GM23338 (cell line): ENCODE measurements at regions not wholly inside any gene's neighbourhood (a gene's known extent, or its start where the extent isn't known, plus 50 kb on each side); places are given as distances from the start of the nearest gene placed in this dataset.

Experiments
- ATAC-seq: fragments of 200-7000 bp; cut with Tn5 transposase; 3 replicates; pipeline ENCODE4 v1.9.1; 2020
- DNase-seq: peaks from one replicate; pipeline ENCODE4 v3.0.0-alpha.2; 2015; ENCODE audit warnings: low spot score
- H2AFZ ChIP-seq: fragments of 200-600 bp; sonication (generic); 2 replicates; pipeline ENCODE4 v1.8.0; 2016; ENCODE audit warnings: antibody characterized with exemption, mild to moderate bottlenecking, moderate library complexity
- H3F3A ChIP-seq: fragments of 200-600 bp; sonication (generic); replicated peaks from 2 replicates; pipeline ENCODE4 v1.8.0; 2017; ENCODE audit warnings: antibody characterized with exemption, mixed run types, low read depth
- H3K27ac ChIP-seq: fragments of 200-600 bp; sonication (generic); 2 replicates; pipeline ENCODE4 v1.6.1; 2016; ENCODE audit warnings: low read depth
- H3K27me3 ChIP-seq: fragments of 200-600 bp; sonication (generic); 2 replicates; pipeline ENCODE4 v1.8.0; 2016; ENCODE audit warnings: mild to moderate bottlenecking, mixed run types, moderate library complexity; ENCODE audit not compliant: insufficient read depth
- H3K36me3 ChIP-seq: fragments of 200-600 bp; sonication (generic); 2 replicates; pipeline ENCODE4 v1.8.0; 2016; ENCODE audit warnings: mild to moderate bottlenecking; ENCODE audit not compliant: insufficient read depth
- H3K4me1 ChIP-seq: fragments of 200-600 bp; sonication (generic); 2 replicates; pipeline ENCODE4 v1.8.0; 2016; ENCODE audit warnings: mild to moderate bottlenecking, moderate library complexity; ENCODE audit not compliant: insufficient read depth
- H3K4me2 ChIP-seq: fragments of 200-600 bp; sonication (generic); 2 replicates; pipeline ENCODE4 v1.7.1; 2017; ENCODE audit warnings: mixed run types
- H3K4me3 ChIP-seq: fragments of 200-600 bp; sonication (generic); 2 replicates; pipeline ENCODE4 v1.6.1; 2016; ENCODE audit warnings: mixed run types
- H3K79me2 ChIP-seq: fragments of 200-600 bp; sonication (generic); replicated peaks from 2 replicates; pipeline ENCODE4 v1.8.0; 2017; ENCODE audit warnings: mild to moderate bottlenecking; ENCODE audit not compliant: insufficient read depth
- H3K9me2 ChIP-seq: fragments of 200-600 bp; sonication (generic); 2 replicates; pipeline ENCODE4 v1.8.0; 2017; ENCODE audit not compliant: insufficient read depth
- H4K20me1 ChIP-seq: fragments of 200-600 bp; sonication (generic); replicated peaks from 2 replicates; pipeline ENCODE4 v1.8.0; 2017; ENCODE audit warnings: mild to moderate bottlenecking; ENCODE audit not compliant: insufficient read depth
- H3K27ac Mint-ChIP-seq: 2 replicates; pipeline ENCODE4 v1.8.0; 2020; ENCODE audit warnings: inconsistent platforms, mild to moderate bottlenecking, moderate library complexity, mixed read lengths
- H3K27me3 Mint-ChIP-seq: 3 replicates; pipeline ENCODE4 v1.8.0; 2022; ENCODE audit warnings: low read depth, mild to moderate bottlenecking, moderate library complexity, mixed read lengths, inconsistent platforms; ENCODE audit not compliant: insufficient read depth, poor library complexity
- H3K36me3 Mint-ChIP-seq: 3 replicates; pipeline ENCODE4 v1.8.0; 2021; ENCODE audit warnings: low read depth, mild to moderate bottlenecking, inconsistent platforms, moderate library complexity, mixed read lengths
- H3K4me1 Mint-ChIP-seq: 3 replicates; pipeline ENCODE4 v1.8.0; 2020; ENCODE audit warnings: mild to moderate bottlenecking, inconsistent platforms, mixed read lengths
- H3K4me3 Mint-ChIP-seq: 3 replicates; pipeline ENCODE4 v1.8.0; 2021; ENCODE audit warnings: moderate library complexity, mild to moderate bottlenecking, inconsistent platforms, mixed read lengths
- H3K9me3 Mint-ChIP-seq: 3 replicates; pipeline ENCODE4 v1.8.0; 2020; ENCODE audit warnings: moderate library complexity, mild to moderate bottlenecking, inconsistent platforms, mixed read lengths
- CREB1 ChIP-seq: fragments of 250-450 bp; sonication (Bioruptor Pico); IDR thresholded peaks from 2 replicates; pipeline ENCODE4 v1.5.0; 2020; ENCODE audit warnings: low read depth, mild to moderate bottlenecking, moderate library complexity
- ETS1 ChIP-seq: IDR thresholded peaks from 2 replicates; pipeline ENCODE4 v1.6.1; 2016; ENCODE audit warnings: antibody characterized with exemption
- EZH2phosphoT487 ChIP-seq: fragments of 200-600 bp; sonication (generic); IDR thresholded peaks from one replicate; pipeline ENCODE4 v1.8.1; 2018; ENCODE audit warnings: antibody characterized with exemption; ENCODE audit not compliant: unreplicated experiment
- JUNB ChIP-seq: IDR thresholded peaks from one replicate; pipeline ENCODE4 v1.6.1; 2016; ENCODE audit warnings: antibody characterized with exemption; ENCODE audit not compliant: unreplicated experiment
- NANOG ChIP-seq: IDR thresholded peaks from 2 replicates; pipeline ENCODE4 v1.6.1; 2016; ENCODE audit warnings: antibody characterized with exemption, borderline replicate concordance
- POLR2AphosphoS5 ChIP-seq: IDR thresholded peaks from 2 replicates; pipeline ENCODE4 v1.6.1; 2016; ENCODE audit warnings: antibody characterized with exemption, low read depth
- REST ChIP-seq: IDR thresholded peaks from one replicate; pipeline ENCODE4 v1.6.1; 2018; ENCODE audit warnings: antibody characterized with exemption; ENCODE audit not compliant: unreplicated experiment
- STAT1 ChIP-seq: IDR thresholded peaks from one replicate; pipeline ENCODE4 v1.6.1; 2016; ENCODE audit warnings: antibody characterized with exemption; ENCODE audit not compliant: unreplicated experiment
- ZNF114 ChIP-seq: fragments of 250-450 bp; sonication (Bioruptor Pico); IDR thresholded peaks from 2 replicates; pipeline ENCODE4 v1.5.0; 2020; ENCODE audit warnings: mild to moderate bottlenecking, moderate library complexity
- ZNF331 ChIP-seq: fragments of 250-450 bp; sonication (Bioruptor Pico); IDR thresholded peaks from 2 replicates; pipeline ENCODE4 v1.5.0; 2020; ENCODE audit warnings: low read depth, mild to moderate bottlenecking, moderate library complexity
- TF ChIP-seq, protein P1 (sequence below), 2 experiments: fragments of 200-600 bp in 1 of 2; sonication (generic) in 1 of 2; conservative IDR thresholded peaks; 2 replicates each; pipeline versions ENCODE4 v1.5.1 to v1.6.1; 2016 to 2017; ENCODE audit warnings: antibody characterized with exemption in 2 of 2, low read depth in 2 of 2, mild to moderate bottlenecking in 2 of 2, moderate library complexity in 1 of 2
- TF ChIP-seq, protein P2 (sequence below): fragments of 250-450 bp; sonication (Bioruptor Pico); IDR thresholded peaks from 2 replicates; pipeline ENCODE4 v1.5.0; 2020; ENCODE audit warnings: mild to moderate bottlenecking, moderate library complexity

- ATAC-seq (no peak), DNase-seq (no peak)
- Mint-ChIP-seq H3K27me3 (no peaks in the 10 kb centered on the region), H3K4me1 (no peaks in the 10 kb centered on the region), H3K4me3 (no peak overlapping the region), H3K9me3 (peaks cover 13% of the 10 kb centered on the region), H3K36me3 (no peaks in the 10 kb centered on the region), H3K27ac (no peak overlapping the region)
- H3F3A ChIP-seq = no peaks in the 10 kb centered on the region
- H3K27ac ChIP-seq = no peak overlapping the region
- no peaks in the 10 kb centered on the region for H4K20me1 ChIP-seq
- no peaks in the 10 kb centered on the region for H3K79me2 ChIP-seq
- no peak overlapping the region for H3K4me2 ChIP-seq
- H3K36me3 ChIP-seq = 0 out of 2 replicates have a peak, but pooled peaks cover 5% of the 10 kb centered on the region
- TF ChIP-seq ETS1 (no peak), CREB1 (CRISPR knock-in tag) (no peak), POLR2AphosphoS5 (no peak), NANOG (no peak), STAT1 (no peak), JUNB (no peak), EZH2phosphoT487 (no peak), ZNF331 (CRISPR knock-in tag) (no peak), ZNF114 (no peak), REST (no peak)
- TF ChIP-seq, protein P1, sequence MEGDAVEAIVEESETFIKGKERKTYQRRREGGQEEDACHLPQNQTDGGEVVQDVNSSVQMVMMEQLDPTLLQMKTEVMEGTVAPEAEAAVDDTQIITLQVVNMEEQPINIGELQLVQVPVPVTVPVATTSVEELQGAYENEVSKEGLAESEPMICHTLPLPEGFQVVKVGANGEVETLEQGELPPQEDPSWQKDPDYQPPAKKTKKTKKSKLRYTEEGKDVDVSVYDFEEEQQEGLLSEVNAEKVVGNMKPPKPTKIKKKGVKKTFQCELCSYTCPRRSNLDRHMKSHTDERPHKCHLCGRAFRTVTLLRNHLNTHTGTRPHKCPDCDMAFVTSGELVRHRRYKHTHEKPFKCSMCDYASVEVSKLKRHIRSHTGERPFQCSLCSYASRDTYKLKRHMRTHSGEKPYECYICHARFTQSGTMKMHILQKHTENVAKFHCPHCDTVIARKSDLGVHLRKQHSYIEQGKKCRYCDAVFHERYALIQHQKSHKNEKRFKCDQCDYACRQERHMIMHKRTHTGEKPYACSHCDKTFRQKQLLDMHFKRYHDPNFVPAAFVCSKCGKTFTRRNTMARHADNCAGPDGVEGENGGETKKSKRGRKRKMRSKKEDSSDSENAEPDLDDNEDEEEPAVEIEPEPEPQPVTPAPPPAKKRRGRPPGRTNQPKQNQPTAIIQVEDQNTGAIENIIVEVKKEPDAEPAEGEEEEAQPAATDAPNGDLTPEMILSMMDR (conservative IDR thresholded peaks at IDR 0.05; ENCODE audit: low read depth in 2 of 2) = no peak
- TF ChIP-seq, protein P2, sequence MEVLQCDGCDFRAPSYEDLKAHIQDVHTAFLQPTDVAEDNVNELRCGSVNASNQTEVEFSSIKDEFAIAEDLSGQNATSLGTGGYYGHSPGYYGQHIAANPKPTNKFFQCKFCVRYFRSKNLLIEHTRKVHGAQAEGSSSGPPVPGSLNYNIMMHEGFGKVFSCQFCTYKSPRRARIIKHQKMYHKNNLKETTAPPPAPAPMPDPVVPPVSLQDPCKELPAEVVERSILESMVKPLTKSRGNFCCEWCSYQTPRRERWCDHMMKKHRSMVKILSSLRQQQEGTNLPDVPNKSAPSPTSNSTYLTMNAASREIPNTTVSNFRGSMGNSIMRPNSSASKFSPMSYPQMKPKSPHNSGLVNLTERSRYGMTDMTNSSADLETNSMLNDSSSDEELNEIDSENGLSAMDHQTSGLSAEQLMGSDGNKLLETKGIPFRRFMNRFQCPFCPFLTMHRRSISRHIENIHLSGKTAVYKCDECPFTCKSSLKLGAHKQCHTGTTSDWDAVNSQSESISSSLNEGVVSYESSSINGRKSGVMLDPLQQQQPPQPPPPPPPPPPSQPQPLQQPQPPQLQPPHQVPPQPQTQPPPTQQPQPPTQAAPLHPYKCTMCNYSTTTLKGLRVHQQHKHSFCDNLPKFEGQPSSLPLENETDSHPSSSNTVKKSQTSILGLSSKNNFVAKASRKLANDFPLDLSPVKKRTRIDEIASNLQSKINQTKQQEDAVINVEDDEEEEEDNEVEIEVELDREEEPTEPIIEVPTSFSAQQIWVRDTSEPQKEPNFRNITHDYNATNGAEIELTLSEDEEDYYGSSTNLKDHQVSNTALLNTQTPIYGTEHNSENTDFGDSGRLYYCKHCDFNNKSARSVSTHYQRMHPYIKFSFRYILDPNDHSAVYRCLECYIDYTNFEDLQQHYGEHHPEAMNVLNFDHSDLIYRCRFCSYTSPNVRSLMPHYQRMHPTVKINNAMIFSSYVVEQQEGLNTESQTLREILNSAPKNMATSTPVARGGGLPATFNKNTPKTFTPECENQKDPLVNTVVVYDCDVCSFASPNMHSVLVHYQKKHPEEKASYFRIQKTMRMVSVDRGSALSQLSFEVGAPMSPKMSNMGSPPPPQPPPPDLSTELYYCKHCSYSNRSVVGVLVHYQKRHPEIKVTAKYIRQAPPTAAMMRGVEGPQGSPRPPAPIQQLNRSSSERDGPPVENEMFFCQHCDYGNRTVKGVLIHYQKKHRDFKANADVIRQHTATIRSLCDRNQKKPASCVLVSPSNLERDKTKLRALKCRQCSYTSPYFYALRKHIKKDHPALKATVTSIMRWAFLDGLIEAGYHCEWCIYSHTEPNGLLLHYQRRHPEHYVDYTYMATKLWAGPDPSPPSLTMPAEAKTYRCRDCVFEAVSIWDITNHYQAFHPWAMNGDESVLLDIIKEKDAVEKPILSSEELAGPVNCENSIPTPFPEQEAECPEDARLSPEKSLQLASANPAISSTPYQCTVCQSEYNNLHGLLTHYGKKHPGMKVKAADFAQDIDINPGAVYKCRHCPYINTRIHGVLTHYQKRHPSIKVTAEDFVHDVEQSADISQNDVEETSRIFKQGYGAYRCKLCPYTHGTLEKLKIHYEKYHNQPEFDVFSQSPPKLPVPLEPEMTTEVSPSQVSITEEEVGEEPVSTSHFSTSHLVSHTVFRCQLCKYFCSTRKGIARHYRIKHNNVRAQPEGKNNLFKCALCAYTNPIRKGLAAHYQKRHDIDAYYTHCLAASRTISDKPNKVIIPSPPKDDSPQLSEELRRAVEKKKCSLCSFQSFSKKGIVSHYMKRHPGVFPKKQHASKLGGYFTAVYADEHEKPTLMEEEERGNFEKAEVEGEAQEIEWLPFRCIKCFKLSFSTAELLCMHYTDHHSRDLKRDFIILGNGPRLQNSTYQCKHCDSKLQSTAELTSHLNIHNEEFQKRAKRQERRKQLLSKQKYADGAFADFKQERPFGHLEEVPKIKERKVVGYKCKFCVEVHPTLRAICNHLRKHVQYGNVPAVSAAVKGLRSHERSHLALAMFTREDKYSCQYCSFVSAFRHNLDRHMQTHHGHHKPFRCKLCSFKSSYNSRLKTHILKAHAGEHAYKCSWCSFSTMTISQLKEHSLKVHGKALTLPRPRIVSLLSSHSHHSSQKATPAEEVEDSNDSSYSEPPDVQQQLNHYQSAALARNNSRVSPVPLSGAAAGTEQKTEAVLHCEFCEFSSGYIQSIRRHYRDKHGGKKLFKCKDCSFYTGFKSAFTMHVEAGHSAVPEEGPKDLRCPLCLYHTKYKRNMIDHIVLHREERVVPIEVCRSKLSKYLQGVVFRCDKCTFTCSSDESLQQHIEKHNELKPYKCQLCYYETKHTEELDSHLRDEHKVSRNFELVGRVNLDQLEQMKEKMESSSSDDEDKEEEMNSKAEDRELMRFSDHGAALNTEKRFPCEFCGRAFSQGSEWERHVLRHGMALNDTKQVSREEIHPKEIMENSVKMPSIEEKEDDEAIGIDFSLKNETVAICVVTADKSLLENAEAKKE = no peak
- H3K27me3 ChIP-seq = no peaks in the 10 kb centered on the region
- no peaks in the 10 kb centered on the region for H3K4me1 ChIP-seq
- H3K9me2 ChIP-seq = 0 out of 2 replicates have a peak, but pooled peaks cover 7% of the 10 kb centered on the region
- no peak overlapping the region for H2AFZ ChIP-seq
- H3K4me3 ChIP-seq = no peak overlapping the region
These were observed 313.6 kb downstream of the NSG2 start for GRCh38 chr5:174359071-174359470.
